H9 (cell line): ENCODE measurements at regions not wholly inside any gene's neighbourhood (a gene's known extent, or its start where the extent isn't known, plus 50 kb on each side); places are given as distances from the start of the nearest gene placed in this dataset.

Source experiments
- DNase-seq: peaks from one replicate; pipeline ENCODE4 v3.0.0-alpha.2; 2017
- H2AFZ ChIP-seq: one replicate; pipeline ENCODE4 v1.6.1; 2013; ENCODE audit warnings: mild to moderate bottlenecking, low read length, control low read depth, moderate library complexity
- H2AK5ac ChIP-seq: 2 replicates; pipeline ENCODE4 v1.6.1; 2013; ENCODE audit warnings: low read length, control low read depth, mixed read lengths; ENCODE audit not compliant: insufficient read length
- H2BK120ac ChIP-seq: one replicate; pipeline ENCODE4 v1.6.1; 2013; ENCODE audit warnings: low read depth, mild to moderate bottlenecking, low read length, control low read depth, inconsistent platforms; ENCODE audit not compliant: poor library complexity, severe bottlenecking
- H2BK12ac ChIP-seq: 2 replicates; pipeline ENCODE4 v1.6.1; 2013; ENCODE audit warnings: low read length, control low read depth, mixed read lengths, low read depth; ENCODE audit not compliant: insufficient read length
- H2BK15ac ChIP-seq: 2 replicates; pipeline ENCODE4 v1.6.1; 2013; ENCODE audit warnings: low read depth, low read length, control low read depth
- H2BK20ac ChIP-seq: one replicate; pipeline ENCODE4 v1.6.1; 2013; ENCODE audit warnings: low read depth, mild to moderate bottlenecking, low read length, control low read depth, inconsistent platforms; ENCODE audit not compliant: poor library complexity, severe bottlenecking
- H2BK5ac ChIP-seq: 2 replicates; pipeline ENCODE4 v1.6.1; 2013; ENCODE audit warnings: low read length, control low read depth, mixed read lengths; ENCODE audit not compliant: insufficient read length
- H3K14ac ChIP-seq: 2 replicates; pipeline ENCODE4 v1.6.1; 2013; ENCODE audit warnings: low read length, control low read depth; ENCODE audit not compliant: insufficient read depth
- H3K18ac ChIP-seq: 2 replicates; pipeline ENCODE4 v1.6.1; 2013; ENCODE audit warnings: low read depth, mild to moderate bottlenecking, mixed read lengths, low read length, control low read depth; ENCODE audit not compliant: insufficient read length
- H3K23ac ChIP-seq: 2 replicates; pipeline ENCODE4 v1.6.1; 2013; ENCODE audit warnings: low read length, control low read depth, mixed read lengths, low read depth; ENCODE audit not compliant: insufficient read length
- H3K23me2 ChIP-seq: 2 replicates; pipeline ENCODE4 v1.6.1; 2013; ENCODE audit warnings: low read depth, mild to moderate bottlenecking, mixed read lengths, low read length, control low read depth; ENCODE audit not compliant: insufficient read length, poor library complexity, severe bottlenecking
- H3K27ac ChIP-seq: 2 replicates; pipeline ENCODE4 v1.5.1; 2013; ENCODE audit warnings: low read length, control low read depth, mixed read lengths, low read depth; ENCODE audit not compliant: insufficient read length
- H3K27me3 ChIP-seq: 2 replicates; pipeline ENCODE4 v1.6.1; 2013; ENCODE audit warnings: low read length, control low read depth, inconsistent platforms; ENCODE audit not compliant: insufficient read depth
- H3K4ac ChIP-seq: 2 replicates; pipeline ENCODE4 v1.6.1; 2013; ENCODE audit warnings: low read depth, mild to moderate bottlenecking, control low read depth, inconsistent platforms, low read length, moderate library complexity
- H3K4me1 ChIP-seq: 2 replicates; pipeline ENCODE4 v1.6.1; 2013; ENCODE audit warnings: low read length, control low read depth, inconsistent platforms; ENCODE audit not compliant: insufficient read depth
- H3K4me2 ChIP-seq: 2 replicates; pipeline ENCODE4 v1.6.1; 2013; ENCODE audit warnings: low read length, control low read depth, mixed read lengths; ENCODE audit not compliant: insufficient read length, insufficient read depth
- H3K56ac ChIP-seq: 2 replicates; pipeline ENCODE4 v1.6.1; 2013; ENCODE audit warnings: low read depth, mild to moderate bottlenecking, mixed read lengths, low read length, control low read depth; ENCODE audit not compliant: insufficient read length
- H3K79me1 ChIP-seq: 2 replicates; pipeline ENCODE4 v1.6.1; 2013; ENCODE audit warnings: low read depth, mild to moderate bottlenecking, moderate library complexity, low read length, control low read depth, inconsistent platforms; ENCODE audit not compliant: insufficient read depth, poor library complexity, severe bottlenecking
- H3K79me2 ChIP-seq: 2 replicates; pipeline ENCODE4 v1.6.1; 2013; ENCODE audit warnings: low read length, control low read depth, inconsistent platforms; ENCODE audit not compliant: insufficient read depth
- H3K9ac ChIP-seq: 2 replicates; pipeline ENCODE4 v1.6.1; 2013; ENCODE audit warnings: low read length, control low read depth, mixed read lengths; ENCODE audit not compliant: insufficient read length; ENCODE audit errors: extremely low read depth
- H3K9me3 ChIP-seq: one replicate; pipeline ENCODE4 v1.6.1; 2013; ENCODE audit warnings: low read depth, low read length, inconsistent platforms; ENCODE audit not compliant: control insufficient read depth
- H3T11ph ChIP-seq: one replicate; pipeline ENCODE4 v1.6.1; 2013; ENCODE audit warnings: mild to moderate bottlenecking, low read length, control low read depth, inconsistent platforms
- H4K20me1 ChIP-seq: one replicate; pipeline ENCODE4 v1.6.1; 2013; ENCODE audit not compliant: control insufficient read depth, insufficient read length, insufficient read depth
- H4K5ac ChIP-seq: 2 replicates; pipeline ENCODE4 v1.6.1; 2013; ENCODE audit warnings: low read depth, mild to moderate bottlenecking, mixed read lengths, low read length, control low read depth; ENCODE audit not compliant: insufficient read length
- H4K8ac ChIP-seq: replicated peaks from 2 replicates; pipeline ENCODE4 v1.6.1; 2013; ENCODE audit warnings: low read length, control low read depth, mixed read lengths, low read depth; ENCODE audit not compliant: insufficient read length
- H4K91ac ChIP-seq: 2 replicates; pipeline ENCODE4 v1.6.1; 2013; ENCODE audit warnings: low read depth, mild to moderate bottlenecking, moderate library complexity, mixed read lengths, low read length, control low read depth; ENCODE audit not compliant: insufficient read length
- H3K27ac Mint-ChIP-seq, 3 experiments: 2 replicates in 2 of 3; 3 replicates in 1 of 3; pipeline ENCODE4 v1.8.0; 2020 to 2021; ENCODE audit warnings: mixed read lengths in 3 of 3, mild to moderate bottlenecking in 1 of 3, moderate library complexity in 1 of 3
- H3K27me3 Mint-ChIP-seq: 2 replicates; pipeline ENCODE4 v1.8.0; 2021; ENCODE audit warnings: low read depth, mild to moderate bottlenecking, moderate library complexity, mixed read lengths
- H3K36me3 Mint-ChIP-seq, 3 experiments: 2 replicates in 2 of 3; 3 replicates in 1 of 3; pipeline ENCODE4 v1.8.0; 2020 to 2021; ENCODE audit warnings: low read depth in 3 of 3, mixed read lengths in 3 of 3; ENCODE audit not compliant: insufficient read depth in 1 of 3
- H3K4me1 Mint-ChIP-seq, 2 experiments: 2 replicates each; pipeline ENCODE4 v1.8.0; 2020; ENCODE audit warnings: mixed read lengths in 2 of 2
- H3K4me3 Mint-ChIP-seq, 2 experiments: 2 replicates in 1 of 2; 3 replicates in 1 of 2; pipeline ENCODE4 v1.8.0; 2020 to 2021; ENCODE audit warnings: mild to moderate bottlenecking in 2 of 2, mixed read lengths in 2 of 2, moderate library complexity in 1 of 2
- H3K9me3 Mint-ChIP-seq, 2 experiments: 2 replicates in 1 of 2; 3 replicates in 1 of 2; pipeline ENCODE4 v1.8.0; 2020; ENCODE audit warnings: mild to moderate bottlenecking in 2 of 2, mixed read lengths in 2 of 2, moderate library complexity in 1 of 2
- WGBS: extraction: QIAGEN DNeasy Blood & Tissue Kit; methylation state at CpG from one replicate; pipeline ENCODE4 v1.1.7; 2013; ENCODE audit warnings: missing lambda C conversion rate, low lambda C conversion rate, mixed read lengths; ENCODE audit not compliant: insufficient read length; ENCODE audit errors: extremely low coverage; 5-methylcytosine and 5-hydroxymethylcytosine counted together
- TF ChIP-seq, protein P1 (sequence below): fragments of 200-600 bp; sonication (generic); conservative IDR thresholded peaks from 3 replicates; pipeline ENCODE4 v1.8.0; 2021; ENCODE audit warnings: antibody characterized with exemption, mild to moderate bottlenecking

DNA sequence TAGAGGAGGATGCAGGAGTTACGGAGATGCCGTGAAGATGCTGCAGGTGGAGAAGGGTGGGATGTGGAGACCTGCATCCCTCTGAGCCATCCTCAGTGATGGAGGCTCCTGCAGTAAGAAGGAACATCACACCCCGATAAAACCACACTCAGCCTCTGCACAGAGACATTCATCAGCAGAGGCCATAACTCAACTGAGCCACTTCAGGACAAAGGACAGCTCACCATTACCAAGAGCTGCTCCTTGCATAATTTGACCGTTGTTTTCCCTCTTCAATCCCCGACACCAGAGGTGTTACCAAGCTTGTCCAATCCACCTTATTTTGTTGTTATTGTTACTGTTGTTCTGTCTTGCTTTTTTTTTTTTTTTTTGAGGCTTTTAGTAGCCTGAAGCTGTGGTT, 543.9 kb downstream of the AJAP1 start:
- Histone ChIP-seq H2BK20ac (no peak overlapping the region), H3K9me3 (no peaks in the 10 kb centered on the region), H2AFZ (no peak overlapping the region), H3K56ac (no peak overlapping the region), H3K4me2 (no peak overlapping the region), H2AK5ac (no peak overlapping the region), H4K5ac (no peak overlapping the region), H3K9ac (no peak overlapping the region), H4K8ac (no peak overlapping the region), H2BK15ac (no peak overlapping the region), H3K4ac (no peak overlapping the region), H3K23ac (no peak overlapping the region), H3K23me2 (no peaks in the 10 kb centered on the region), H4K91ac (no peak overlapping the region), H4K20me1 (no peaks in the 10 kb centered on the region), H2BK5ac (no peak overlapping the region), H3K14ac (no peak overlapping the region), H3K79me1 (no peaks in the 10 kb centered on the region), H2BK120ac (no peak overlapping the region), H3K27me3 (no peaks in the 10 kb centered on the region), H3T11ph (no peak overlapping the region), H2BK12ac (no peak overlapping the region), H3K18ac (no peak overlapping the region), H3K27ac (no peak overlapping the region), H3K79me2 (no peaks in the 10 kb centered on the region), H3K4me1 (0 out of 2 replicates have a peak, but pooled peaks cover 2% of the 10 kb centered on the region)
- H3K27me3 Mint-ChIP-seq = peaks cover 35% of the 10 kb centered on the region
- peaks cover 0 to 2% of the 10 kb centered on the region in 2 experiments; a peak in 1 of 5 replicates for H3K9me3 Mint-ChIP-seq
- peaks cover 19 to 24% of the 10 kb centered on the region in 2 experiments for H3K4me1 Mint-ChIP-seq
- DNase-seq = no peak
- no CpG with 5 or more reads among the region's 5 CpGs for WGBS
- no peak overlapping the region for H3K27ac Mint-ChIP-seq
- TF ChIP-seq, protein P1, sequence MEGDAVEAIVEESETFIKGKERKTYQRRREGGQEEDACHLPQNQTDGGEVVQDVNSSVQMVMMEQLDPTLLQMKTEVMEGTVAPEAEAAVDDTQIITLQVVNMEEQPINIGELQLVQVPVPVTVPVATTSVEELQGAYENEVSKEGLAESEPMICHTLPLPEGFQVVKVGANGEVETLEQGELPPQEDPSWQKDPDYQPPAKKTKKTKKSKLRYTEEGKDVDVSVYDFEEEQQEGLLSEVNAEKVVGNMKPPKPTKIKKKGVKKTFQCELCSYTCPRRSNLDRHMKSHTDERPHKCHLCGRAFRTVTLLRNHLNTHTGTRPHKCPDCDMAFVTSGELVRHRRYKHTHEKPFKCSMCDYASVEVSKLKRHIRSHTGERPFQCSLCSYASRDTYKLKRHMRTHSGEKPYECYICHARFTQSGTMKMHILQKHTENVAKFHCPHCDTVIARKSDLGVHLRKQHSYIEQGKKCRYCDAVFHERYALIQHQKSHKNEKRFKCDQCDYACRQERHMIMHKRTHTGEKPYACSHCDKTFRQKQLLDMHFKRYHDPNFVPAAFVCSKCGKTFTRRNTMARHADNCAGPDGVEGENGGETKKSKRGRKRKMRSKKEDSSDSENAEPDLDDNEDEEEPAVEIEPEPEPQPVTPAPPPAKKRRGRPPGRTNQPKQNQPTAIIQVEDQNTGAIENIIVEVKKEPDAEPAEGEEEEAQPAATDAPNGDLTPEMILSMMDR = no peak
- H3K4me3 Mint-ChIP-seq = no peak overlapping the region
- no peaks in the 10 kb centered on the region; a peak in 1 of 7 replicates for H3K36me3 Mint-ChIP-seq
